CD14-positive monocyte (primary cell): ENCODE measurements at regions not wholly inside any gene's neighbourhood (a gene's known extent, or its start where the extent isn't known, plus 50 kb on each side); places are given as distances from the start of the nearest gene placed in this dataset.

Experiments used
- DNase-seq, 3 donors: peaks; one replicate each; pipeline ENCODE4 v3.0.0-alpha.2; 2011 to 2022
- H2AFZ ChIP-seq: 2 replicates; pipeline ENCODE4 v1.6.0; 2012; ENCODE audit warnings: mild to moderate bottlenecking, low read depth, low read length, inconsistent platforms; ENCODE audit not compliant: insufficient read depth, poor library complexity, severe bottlenecking
- H3K27ac ChIP-seq, 2 donors: 1 replicate in 1 of 2; 2 replicates in 1 of 2; pipeline ENCODE4 v1.5.1; 2012 to 2013; ENCODE audit warnings: low read length in 2 of 2, control low read depth in 1 of 2, inconsistent platforms in 1 of 2, low read depth in 1 of 2, mild to moderate bottlenecking in 1 of 2
- H3K27me3 ChIP-seq, 2 donors: one replicate each; pipeline versions ENCODE4 v1.6.0 to v1.6.1; 2011 to 2013; ENCODE audit warnings: low read length in 2 of 2; ENCODE audit not compliant: control insufficient read depth in 2 of 2, insufficient read depth in 2 of 2
- H3K36me3 ChIP-seq, 2 donors: replicated peaks in 1 of 2; 1 replicate in 1 of 2; 2 replicates in 1 of 2; pipeline versions ENCODE4 v1.5.1 to v1.6.1; 2012 to 2013; ENCODE audit warnings: low read length in 2 of 2, control low read depth in 1 of 2, inconsistent platforms in 1 of 2, mild to moderate bottlenecking in 1 of 2; ENCODE audit not compliant: insufficient read depth in 2 of 2, control insufficient read depth in 1 of 2
- H3K4me1 ChIP-seq, 2 donors: 1 replicate in 1 of 2; 2 replicates in 1 of 2; pipeline versions ENCODE4 v1.5.1 to v1.6.1; 2012 to 2013; ENCODE audit warnings: low read length in 2 of 2, control low read depth in 1 of 2, inconsistent platforms in 1 of 2, mild to moderate bottlenecking in 1 of 2, moderate library complexity in 1 of 2; ENCODE audit not compliant: insufficient read depth in 2 of 2, control insufficient read depth in 1 of 2
- H3K4me2 ChIP-seq: replicated peaks from 2 replicates; pipeline ENCODE3; 2012; ENCODE audit warnings: low read length, moderate library complexity, mild to moderate bottlenecking; ENCODE audit not compliant: poor library complexity, severe bottlenecking; ENCODE audit errors: extremely low read depth
- H3K4me3 ChIP-seq, 3 experiments: fragments of 200-600 bp in 1 of 3; sonication (generic) in 1 of 3; replicated peaks in 1 of 3; 1 replicate in 2 of 3; 2 replicates in 1 of 3; pipeline ENCODE4 v1.5.1; 2011 to 2013; ENCODE audit warnings: low read length in 3 of 3, mild to moderate bottlenecking in 3 of 3, control low read depth in 2 of 3, low read depth in 2 of 3, inconsistent platforms in 1 of 3, moderate library complexity in 1 of 3
- H3K79me2 ChIP-seq: 2 replicates; pipeline ENCODE4 v1.6.0; 2012; ENCODE audit warnings: mild to moderate bottlenecking, control low read depth, inconsistent platforms, low read length, moderate library complexity; ENCODE audit not compliant: insufficient read depth
- H3K9ac ChIP-seq: 2 replicates; pipeline ENCODE4 v1.6.0; 2017; ENCODE audit warnings: low read length, mild to moderate bottlenecking; ENCODE audit not compliant: insufficient read depth, poor library complexity, severe bottlenecking
- H3K9me3 ChIP-seq, 2 donors: replicated peaks in 1 of 2; 1 replicate in 1 of 2; 2 replicates in 1 of 2; pipeline versions ENCODE4 v1.5.1 to v1.6.1; 2012 to 2013; ENCODE audit warnings: low read length in 2 of 2, control low read depth in 1 of 2; ENCODE audit not compliant: control insufficient read depth in 1 of 2, insufficient read depth in 1 of 2
- H4K20me1 ChIP-seq: 2 replicates; pipeline ENCODE4 v1.6.0; 2012; ENCODE audit warnings: mild to moderate bottlenecking, low read length, control low read depth, moderate library complexity; ENCODE audit not compliant: insufficient read depth
- H3K27ac Mint-ChIP-seq, 7 donors: one replicate each; pipeline ENCODE4 v1.8.0; 2020; ENCODE audit warnings: mild to moderate bottlenecking in 7 of 7, mixed read lengths in 7 of 7, moderate library complexity in 6 of 7, inconsistent platforms in 2 of 7
- H3K27me3 Mint-ChIP-seq, 3 donors: one replicate each; pipeline ENCODE4 v1.8.0; 2021 to 2022; ENCODE audit warnings: low read depth in 3 of 3, mild to moderate bottlenecking in 3 of 3, mixed read lengths in 3 of 3, moderate library complexity in 3 of 3, inconsistent platforms in 1 of 3
- H3K36me3 Mint-ChIP-seq, 2 donors: one replicate each; pipeline ENCODE4 v1.8.0; 2020; ENCODE audit warnings: mixed read lengths in 2 of 2, inconsistent platforms in 1 of 2, mild to moderate bottlenecking in 1 of 2
- H3K4me1 Mint-ChIP-seq: one replicate; pipeline ENCODE4 v1.8.0; 2020; ENCODE audit warnings: mild to moderate bottlenecking, mixed read lengths
- H3K4me3 Mint-ChIP-seq, 2 donors: one replicate each; pipeline ENCODE4 v1.8.0; 2020; ENCODE audit warnings: mild to moderate bottlenecking in 2 of 2, mixed read lengths in 2 of 2, moderate library complexity in 1 of 2
- H3K9me3 Mint-ChIP-seq, 7 donors: one replicate each; pipeline ENCODE4 v1.8.0; 2020 to 2022; ENCODE audit warnings: mixed read lengths in 7 of 7, mild to moderate bottlenecking in 6 of 7, moderate library complexity in 6 of 7, inconsistent platforms in 2 of 7
- CTCF ChIP-seq: fragments of 200-600 bp; IDR thresholded peaks from one replicate; pipeline ENCODE4 v1.8.0; 2022; ENCODE audit warnings: antibody characterized with exemption, mild to moderate bottlenecking
- WGBS: methylation state at CpG from one replicate; pipeline ENCODE4 v1.1.5; 2013; ENCODE audit warnings: missing lambda C conversion rate; ENCODE audit not compliant: insufficient coverage; 5-methylcytosine and 5-hydroxymethylcytosine counted together
- intact Hi-C, 2 donors: fragments of 100-400 bp; cut with micrococcal nuclease; formaldehyde crosslinking; loops; one replicate each; pipeline versions ENCODE4 v1.15.0 to v1.15.1; 2023

GRCh38 chr3:34808287-34808686 lies 831.0 kb upstream of the ARPP21 start:
- H3K4me3 Mint-ChIP-seq = no peak overlapping the region
- no peak for DNase-seq
- no peak for TF ChIP-seq CTCF
- Histone ChIP-seq H3K79me2 (no peaks in the 10 kb centered on the region), H3K4me3 (no peak overlapping the region), H3K9ac (no peak overlapping the region), H4K20me1 (no peaks in the 10 kb centered on the region), H3K27me3 (no peaks in the 10 kb centered on the region), H3K27ac (no peak overlapping the region), H3K4me2 (no peak overlapping the region), H3K4me1 (no peaks in the 10 kb centered on the region), H2AFZ (no peak overlapping the region), H3K36me3 (no peaks in the 10 kb centered on the region), H3K9me3 (peaks cover 7% of the 10 kb centered on the region in 2 donors)
- H3K36me3 Mint-ChIP-seq = no peaks in the 10 kb centered on the region
- H3K9me3 Mint-ChIP-seq = peaks cover 0 to 9% (median 4%) of the 10 kb centered on the region in 7 donors
- intact Hi-C loops = no loop called here
- H3K4me1 Mint-ChIP-seq = no peaks in the 10 kb centered on the region
- WGBS = no CpG with 5 or more reads among the region's 1 CpG
- H3K27ac Mint-ChIP-seq = no peak overlapping the region
- no peaks in the 10 kb centered on the region for H3K27me3 Mint-ChIP-seq

- intact Hi-C loops = no loop called here
- Mint-ChIP-seq H3K4me3 (no peak overlapping the region), H3K4me1 (no peaks in the 10 kb centered on the region), H3K27ac (no peak overlapping the region), H3K9me3 (peaks cover 2 to 11% (median 6%) of the 10 kb centered on the region in 7 donors), H3K36me3 (no peaks in the 10 kb centered on the region), H3K27me3 (peaks cover 0 to 3% (median 0%) of the 10 kb centered on the region in 3 donors)
- Histone ChIP-seq H3K9ac (no peak overlapping the region), H2AFZ (no peak overlapping the region), H3K27ac (no peak overlapping the region), H3K4me3 (no peak overlapping the region), H4K20me1 (no peaks in the 10 kb centered on the region), H3K9me3 (peaks cover 5 to 8% of the 10 kb centered on the region in 2 donors), H3K27me3 (no peaks in the 10 kb centered on the region), H3K4me2 (no peak overlapping the region), H3K4me1 (no peaks in the 10 kb centered on the region), H3K79me2 (no peaks in the 10 kb centered on the region), H3K36me3 (no peaks in the 10 kb centered on the region)
- no peak for DNase-seq
- no CpG with 5 or more reads among the region's 2 CpGs for WGBS
- no peak for TF ChIP-seq CTCF
Observed at GRCh38 chr3:34828847-34829246, 810.5 kb upstream of the ARPP21 start.
